ENCODE measurements at regions not wholly inside any gene's neighbourhood (a gene's known extent, or its start where the extent isn't known, plus 50 kb on each side); places are given as distances from the start of the nearest gene placed in this dataset.

GRCh38 chr14:43939836-43940235 is 567.2 kb downstream of the FSCB start:
- no peaks in the 10 kb centered on the region for H3K4me1 Mint-ChIP-seq (ENCODE audit: low read depth)
- H3K27me3 Mint-ChIP-seq, result no peaks in the 10 kb centered on the region
- TF ChIP-seq, protein P1, sequence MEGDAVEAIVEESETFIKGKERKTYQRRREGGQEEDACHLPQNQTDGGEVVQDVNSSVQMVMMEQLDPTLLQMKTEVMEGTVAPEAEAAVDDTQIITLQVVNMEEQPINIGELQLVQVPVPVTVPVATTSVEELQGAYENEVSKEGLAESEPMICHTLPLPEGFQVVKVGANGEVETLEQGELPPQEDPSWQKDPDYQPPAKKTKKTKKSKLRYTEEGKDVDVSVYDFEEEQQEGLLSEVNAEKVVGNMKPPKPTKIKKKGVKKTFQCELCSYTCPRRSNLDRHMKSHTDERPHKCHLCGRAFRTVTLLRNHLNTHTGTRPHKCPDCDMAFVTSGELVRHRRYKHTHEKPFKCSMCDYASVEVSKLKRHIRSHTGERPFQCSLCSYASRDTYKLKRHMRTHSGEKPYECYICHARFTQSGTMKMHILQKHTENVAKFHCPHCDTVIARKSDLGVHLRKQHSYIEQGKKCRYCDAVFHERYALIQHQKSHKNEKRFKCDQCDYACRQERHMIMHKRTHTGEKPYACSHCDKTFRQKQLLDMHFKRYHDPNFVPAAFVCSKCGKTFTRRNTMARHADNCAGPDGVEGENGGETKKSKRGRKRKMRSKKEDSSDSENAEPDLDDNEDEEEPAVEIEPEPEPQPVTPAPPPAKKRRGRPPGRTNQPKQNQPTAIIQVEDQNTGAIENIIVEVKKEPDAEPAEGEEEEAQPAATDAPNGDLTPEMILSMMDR (IDR thresholded peaks at IDR 0.05; ENCODE audit: unreplicated experiment), result no peak
- H3K4me3 Mint-ChIP-seq (ENCODE audit: low read depth), result no peak overlapping the region
- peaks cover 13% of the 10 kb centered on the region for H3K9me3 Mint-ChIP-seq (ENCODE audit: low read depth)
- H3K27ac Mint-ChIP-seq, result no peak overlapping the region
- peaks cover 2% of the 10 kb centered on the region for H3K36me3 Mint-ChIP-seq (ENCODE audit: insufficient read depth)
- no peak for DNase-seq (ENCODE audit: low spot score, unreplicated experiment)

- H3K27ac Mint-ChIP-seq, result no peak overlapping the region
- peaks cover 17% of the 10 kb centered on the region for H3K9me3 Mint-ChIP-seq (ENCODE audit: low read depth)
- no peaks in the 10 kb centered on the region for H3K27me3 Mint-ChIP-seq
- DNase-seq (ENCODE audit: low spot score, unreplicated experiment), result no peak
- H3K36me3 Mint-ChIP-seq (ENCODE audit: insufficient read depth), result peaks cover 2% of the 10 kb centered on the region
- H3K4me1 Mint-ChIP-seq (ENCODE audit: low read depth), result no peaks in the 10 kb centered on the region
- no peak overlapping the region for H3K4me3 Mint-ChIP-seq (ENCODE audit: low read depth)
- TF ChIP-seq, protein P1 (IDR thresholded peaks at IDR 0.05; ENCODE audit: unreplicated experiment), result no peak
Measured at GRCh38 chr14:43938588-43939281, 568.3 kb downstream of the FSCB start.

DNA sequence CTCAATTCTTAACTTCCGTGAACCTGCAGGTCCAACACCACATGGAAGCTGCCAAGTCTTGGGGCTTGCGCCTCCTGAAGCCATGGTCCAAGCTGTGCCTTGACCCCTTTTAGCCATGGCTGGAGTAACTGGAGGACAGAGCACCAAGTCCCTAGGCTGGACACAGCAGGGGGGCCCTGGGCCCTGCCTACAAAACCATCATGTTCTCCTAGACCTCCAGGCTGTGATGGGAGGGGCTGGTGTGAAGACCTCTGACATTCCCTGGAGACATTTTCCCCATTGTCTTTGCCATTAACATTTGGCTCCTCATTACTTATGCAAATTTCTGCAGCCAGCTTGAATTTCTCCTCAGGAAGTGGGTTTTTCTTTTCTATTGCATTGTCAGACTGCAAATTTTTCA is 570.1 kb downstream of the FSCB start:
- no peaks in the 10 kb centered on the region for H3K4me1 Mint-ChIP-seq (ENCODE audit: low read depth)
- H3K27ac Mint-ChIP-seq, result no peak overlapping the region
- no peaks in the 10 kb centered on the region for H3K27me3 Mint-ChIP-seq
- H3K36me3 Mint-ChIP-seq (ENCODE audit: insufficient read depth), result peaks cover 2% of the 10 kb centered on the region
- TF ChIP-seq, protein P1 (IDR thresholded peaks at IDR 0.05; ENCODE audit: unreplicated experiment), result no peak
- no peak overlapping the region for H3K4me3 Mint-ChIP-seq (ENCODE audit: low read depth)
- no peak for DNase-seq (ENCODE audit: low spot score, unreplicated experiment)
- H3K9me3 Mint-ChIP-seq (ENCODE audit: low read depth), result peaks cover 17% of the 10 kb centered on the region

GRCh38 chr14:43934102-43934501 is 573.0 kb downstream of the FSCB start:
- H3K27ac Mint-ChIP-seq, result no peak overlapping the region
- H3K9me3 Mint-ChIP-seq (ENCODE audit: low read depth), result peaks cover 17% of the 10 kb centered on the region
- no peak overlapping the region for H3K4me3 Mint-ChIP-seq (ENCODE audit: low read depth)
- no peaks in the 10 kb centered on the region for H3K27me3 Mint-ChIP-seq
- H3K4me1 Mint-ChIP-seq (ENCODE audit: low read depth), result no peaks in the 10 kb centered on the region
- no peak for DNase-seq (ENCODE audit: low spot score, unreplicated experiment)
- TF ChIP-seq, protein P1 (IDR thresholded peaks at IDR 0.05; ENCODE audit: unreplicated experiment), result no peak
- peaks cover 2% of the 10 kb centered on the region for H3K36me3 Mint-ChIP-seq (ENCODE audit: insufficient read depth)

GRCh38 chr14:43914041-43914693 is 592.9 kb downstream of the FSCB start:
- H3K9me3 Mint-ChIP-seq (ENCODE audit: low read depth), result no peaks in the 10 kb centered on the region
- no peaks in the 10 kb centered on the region for H3K4me1 Mint-ChIP-seq (ENCODE audit: low read depth)
- H3K27me3 Mint-ChIP-seq, result no peaks in the 10 kb centered on the region
- TF ChIP-seq, protein P1 (IDR thresholded peaks at IDR 0.05; ENCODE audit: unreplicated experiment), result no peak
- no peak overlapping the region for H3K27ac Mint-ChIP-seq
- H3K36me3 Mint-ChIP-seq (ENCODE audit: insufficient read depth), result no peaks in the 10 kb centered on the region
- no peak for DNase-seq (ENCODE audit: low spot score, unreplicated experiment)
- no peak overlapping the region for H3K4me3 Mint-ChIP-seq (ENCODE audit: low read depth)
